ENCODE measurements at regions not wholly inside any gene's neighbourhood (a gene's known extent, or its start where the extent isn't known, plus 50 kb on each side); places are given as distances from the start of the nearest gene placed in this dataset.

DNA sequence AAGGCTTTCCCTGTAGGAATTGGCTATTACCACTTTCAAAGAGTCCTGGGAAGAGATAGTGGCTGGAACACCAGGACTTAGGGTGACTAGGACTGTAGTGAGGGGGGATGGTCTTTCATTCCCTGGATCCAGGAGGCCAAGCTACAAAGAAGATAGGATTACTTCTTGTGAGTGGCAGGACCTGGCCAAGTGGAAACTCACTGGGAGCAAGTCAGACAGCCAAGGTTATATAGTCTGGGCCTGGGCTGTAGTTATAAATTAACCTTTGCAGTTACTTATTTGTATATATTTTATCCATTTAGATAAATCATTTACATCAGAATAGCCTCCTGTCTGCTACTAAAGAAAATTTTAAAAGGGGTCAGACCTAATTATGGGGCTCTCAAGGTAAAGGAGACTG, 124.3 kb downstream of the TLR4 start:
- Histone ChIP-seq H3K56ac (ENCODE audit: insufficient read length, low read depth, low read length) (no peak overlapping the region), H3K4me2 (ENCODE audit: insufficient read depth, insufficient read length, low read length) (no peak overlapping the region), H4K91ac (ENCODE audit: insufficient read length, low read depth, low read length) (no peak overlapping the region), H2BK20ac (ENCODE audit: low read depth, low read length, poor library complexity, severe bottlenecking) (no peak overlapping the region), H3K27me3 (ENCODE audit: insufficient read depth, low read length) (no peaks in the 10 kb centered on the region), H2BK5ac (ENCODE audit: insufficient read length, low read length) (no peak overlapping the region), H3K23ac (ENCODE audit: insufficient read length, low read depth, low read length) (no peak overlapping the region), H2AFZ (ENCODE audit: low read length) (no peak overlapping the region), H3K4me1 (ENCODE audit: insufficient read depth, low read length) (no peaks in the 10 kb centered on the region), H3K9me3 (ENCODE audit: control insufficient read depth, low read depth, low read length) (no peaks in the 10 kb centered on the region), H3K14ac (ENCODE audit: insufficient read depth, low read length) (no peak overlapping the region), H4K20me1 (ENCODE audit: control insufficient read depth, insufficient read depth, insufficient read length) (no peaks in the 10 kb centered on the region), H3K23me2 (ENCODE audit: insufficient read length, low read depth, low read length, poor library complexity, severe bottlenecking) (no peaks in the 10 kb centered on the region), H3K4ac (ENCODE audit: low read depth, low read length) (no peak overlapping the region), H2BK120ac (ENCODE audit: low read depth, low read length, poor library complexity, severe bottlenecking) (no peak overlapping the region), H4K5ac (ENCODE audit: insufficient read length, low read depth, low read length) (no peak overlapping the region), H2BK12ac (ENCODE audit: insufficient read length, low read depth, low read length) (no peak overlapping the region), H3K18ac (ENCODE audit: insufficient read length, low read depth, low read length) (no peak overlapping the region), H3K9ac (ENCODE audit: extremely low read depth, insufficient read length, low read length) (no peak overlapping the region), H3T11ph (ENCODE audit: low read length) (no peak overlapping the region), H2BK15ac (ENCODE audit: low read depth, low read length) (no peak overlapping the region), H2AK5ac (ENCODE audit: insufficient read length, low read length) (no peak overlapping the region), H3K27ac (ENCODE audit: insufficient read length, low read depth, low read length) (no peak overlapping the region), H4K8ac (replicated peaks; ENCODE audit: insufficient read length, low read depth, low read length) (no peak overlapping the region), H3K79me1 (ENCODE audit: insufficient read depth, low read depth, low read length, poor library complexity, severe bottlenecking) (no peaks in the 10 kb centered on the region), H3K79me2 (ENCODE audit: insufficient read depth, low read length) (no peaks in the 10 kb centered on the region)
- Mint-ChIP-seq H3K36me3 (ENCODE audit: insufficient read depth in 1 of 3, low read depth in 3 of 3) (no peaks in the 10 kb centered on the region), H3K27me3 (ENCODE audit: low read depth) (no peaks in the 10 kb centered on the region), H3K9me3 (no peaks in the 10 kb centered on the region), H3K27ac (no peak overlapping the region), H3K4me3 (no peak overlapping the region), H3K4me1 (peaks cover 3 to 11% of the 10 kb centered on the region in 2 experiments; a peak in 3 of 4 replicates)
- TF ChIP-seq, protein P1, sequence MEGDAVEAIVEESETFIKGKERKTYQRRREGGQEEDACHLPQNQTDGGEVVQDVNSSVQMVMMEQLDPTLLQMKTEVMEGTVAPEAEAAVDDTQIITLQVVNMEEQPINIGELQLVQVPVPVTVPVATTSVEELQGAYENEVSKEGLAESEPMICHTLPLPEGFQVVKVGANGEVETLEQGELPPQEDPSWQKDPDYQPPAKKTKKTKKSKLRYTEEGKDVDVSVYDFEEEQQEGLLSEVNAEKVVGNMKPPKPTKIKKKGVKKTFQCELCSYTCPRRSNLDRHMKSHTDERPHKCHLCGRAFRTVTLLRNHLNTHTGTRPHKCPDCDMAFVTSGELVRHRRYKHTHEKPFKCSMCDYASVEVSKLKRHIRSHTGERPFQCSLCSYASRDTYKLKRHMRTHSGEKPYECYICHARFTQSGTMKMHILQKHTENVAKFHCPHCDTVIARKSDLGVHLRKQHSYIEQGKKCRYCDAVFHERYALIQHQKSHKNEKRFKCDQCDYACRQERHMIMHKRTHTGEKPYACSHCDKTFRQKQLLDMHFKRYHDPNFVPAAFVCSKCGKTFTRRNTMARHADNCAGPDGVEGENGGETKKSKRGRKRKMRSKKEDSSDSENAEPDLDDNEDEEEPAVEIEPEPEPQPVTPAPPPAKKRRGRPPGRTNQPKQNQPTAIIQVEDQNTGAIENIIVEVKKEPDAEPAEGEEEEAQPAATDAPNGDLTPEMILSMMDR (conservative IDR thresholded peaks at IDR 0.05): no peak
- DNase-seq: no peak

Data from H9 (cell line).